ENCODE measurements at regions not wholly inside any gene's neighbourhood (a gene's known extent, or its start where the extent isn't known, plus 50 kb on each side); places are given as distances from the start of the nearest gene placed in this dataset.

- TF ChIP-seq, protein P1, sequence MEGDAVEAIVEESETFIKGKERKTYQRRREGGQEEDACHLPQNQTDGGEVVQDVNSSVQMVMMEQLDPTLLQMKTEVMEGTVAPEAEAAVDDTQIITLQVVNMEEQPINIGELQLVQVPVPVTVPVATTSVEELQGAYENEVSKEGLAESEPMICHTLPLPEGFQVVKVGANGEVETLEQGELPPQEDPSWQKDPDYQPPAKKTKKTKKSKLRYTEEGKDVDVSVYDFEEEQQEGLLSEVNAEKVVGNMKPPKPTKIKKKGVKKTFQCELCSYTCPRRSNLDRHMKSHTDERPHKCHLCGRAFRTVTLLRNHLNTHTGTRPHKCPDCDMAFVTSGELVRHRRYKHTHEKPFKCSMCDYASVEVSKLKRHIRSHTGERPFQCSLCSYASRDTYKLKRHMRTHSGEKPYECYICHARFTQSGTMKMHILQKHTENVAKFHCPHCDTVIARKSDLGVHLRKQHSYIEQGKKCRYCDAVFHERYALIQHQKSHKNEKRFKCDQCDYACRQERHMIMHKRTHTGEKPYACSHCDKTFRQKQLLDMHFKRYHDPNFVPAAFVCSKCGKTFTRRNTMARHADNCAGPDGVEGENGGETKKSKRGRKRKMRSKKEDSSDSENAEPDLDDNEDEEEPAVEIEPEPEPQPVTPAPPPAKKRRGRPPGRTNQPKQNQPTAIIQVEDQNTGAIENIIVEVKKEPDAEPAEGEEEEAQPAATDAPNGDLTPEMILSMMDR (IDR thresholded peaks at IDR 0.05; ENCODE audit: extremely low read depth, insufficient read depth, missing control alignments): no peak
- no peak for DNase-seq (ENCODE audit: low spot score)
- in situ Hi-C loops (cut with MboI; ENCODE audit: low pct_unique_long_range_greater_than_20kb, low sequenced_read_pairs, unreplicated experiment): no loop called here
Measured at GRCh38 chr3:177249203-177249602, 51.9 kb upstream of the TBL1XR1 start.

DNA sequence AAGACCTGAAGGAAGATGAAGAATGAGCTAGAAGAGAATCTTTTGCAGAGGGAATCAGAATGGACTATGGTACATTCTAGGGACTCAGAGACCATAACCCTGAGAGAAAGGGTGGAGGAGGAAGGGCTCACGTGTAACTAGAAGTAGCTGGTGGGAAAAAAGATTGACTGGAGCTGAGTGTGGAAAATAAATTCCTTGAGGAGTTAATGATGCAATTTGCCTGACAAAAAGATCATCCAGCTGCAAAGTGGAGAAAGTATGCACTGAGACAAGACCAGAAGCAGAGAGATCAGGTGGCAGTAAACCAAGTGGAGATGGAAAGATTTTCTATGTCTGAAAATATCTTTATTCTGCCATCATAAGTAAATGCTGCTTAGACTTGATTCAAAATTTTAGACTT lies 52.9 kb upstream of the TBL1XR1 start:
- in situ Hi-C loops (cut with MboI; ENCODE audit: low pct_unique_long_range_greater_than_20kb, low sequenced_read_pairs, unreplicated experiment): no loop called here
- TF ChIP-seq, protein P1 (IDR thresholded peaks at IDR 0.05; ENCODE audit: extremely low read depth, insufficient read depth, missing control alignments): no peak
- DNase-seq (ENCODE audit: low spot score): no peak

GRCh38 chr3:177251755-177252154 lies 54.5 kb upstream of the TBL1XR1 start:
- TF ChIP-seq, protein P1 (IDR thresholded peaks at IDR 0.05; ENCODE audit: extremely low read depth, insufficient read depth, missing control alignments): no peak
- in situ Hi-C loops (cut with MboI; ENCODE audit: low pct_unique_long_range_greater_than_20kb, low sequenced_read_pairs, unreplicated experiment): no loop called here
- no peak for DNase-seq (ENCODE audit: low spot score)

GRCh38 chr3:177257006-177257405 lies 59.7 kb upstream of the TBL1XR1 start:
- TF ChIP-seq, protein P1 (IDR thresholded peaks at IDR 0.05; ENCODE audit: extremely low read depth, insufficient read depth, missing control alignments): no peak
- no peak for DNase-seq (ENCODE audit: low spot score)

GRCh38 chr3:177257625-177258024 lies 60.3 kb upstream of the TBL1XR1 start:
- in situ Hi-C loops (cut with MboI; ENCODE audit: low pct_unique_long_range_greater_than_20kb, low sequenced_read_pairs, unreplicated experiment): no loop called here
- DNase-seq (ENCODE audit: low spot score): no peak
- TF ChIP-seq, protein P1 (IDR thresholded peaks at IDR 0.05; ENCODE audit: extremely low read depth, insufficient read depth, missing control alignments): no peak

More at GRCh38 chr3:177257006-177257405, 59.7 kb upstream of the TBL1XR1 start:
- in situ Hi-C loops (cut with MboI; ENCODE audit: low pct_unique_long_range_greater_than_20kb, low sequenced_read_pairs, unreplicated experiment): no loop called here

GRCh38 chr3:177262396-177262795 lies 65.1 kb upstream of the TBL1XR1 start:
- DNase-seq (ENCODE audit: low spot score): no peak
- TF ChIP-seq, protein P1 (IDR thresholded peaks at IDR 0.05; ENCODE audit: extremely low read depth, insufficient read depth, missing control alignments): no peak
- in situ Hi-C loops (cut with MboI; ENCODE audit: low pct_unique_long_range_greater_than_20kb, low sequenced_read_pairs, unreplicated experiment): no loop called here
